Caco-2 (cell line): ENCODE measurements at regions not wholly inside any gene's neighbourhood (a gene's known extent, or its start where the extent isn't known, plus 50 kb on each side); places are given as distances from the start of the nearest gene placed in this dataset.

Source experiments
- BruUV-seq: library from RNA; stranded (reverse); fragments of 400-500 nt; replicated peaks from 2 replicates; lab custom pipeline; 2021; lab: Mats Ljungman, UMichigan
- CTCF ChIA-PET: fragments of 300-600 bp; sonication (Branson Sonifier 250); formaldehyde crosslinking; loops from one replicate; lab custom pipeline; 2022; ENCODE audit warnings: antibody characterized with exemption; lab: Charles Lee
- POLR2A ChIA-PET: fragments of 300-600 bp; sonication (Branson Sonifier 250); formaldehyde crosslinking; loops from one replicate; lab custom pipeline; 2022; ENCODE audit warnings: antibody characterized with exemption; lab: Charles Lee
- DNase-seq, 2 experiments: peaks; one replicate each; pipeline versions ENCODE4 v3.0.0 to v3.0.0-alpha.2; 2020 to 2022
- H3K27me3 ChIP-seq: replicated peaks from 2 replicates; pipeline ENCODE4 v1.6.0; 2011; ENCODE audit warnings: low read length; ENCODE audit not compliant: control insufficient read depth, insufficient read depth
- H3K36me3 ChIP-seq: 2 replicates; pipeline ENCODE4 v1.5.1; 2011; ENCODE audit warnings: low read length; ENCODE audit not compliant: control insufficient read depth, insufficient read depth
- H3K4me1 ChIP-seq: fragments of 250-450 bp; sonication (Bioruptor Pico); 2 replicates; pipeline ENCODE4 v1.5.1; 2020; ENCODE audit warnings: mild to moderate bottlenecking
- H3K4me3 ChIP-seq: 2 replicates; pipeline ENCODE4 v1.5.1; 2011; ENCODE audit warnings: low read depth, mild to moderate bottlenecking, control low read depth, low read length
- H3K9me3 ChIP-seq: fragments of 250-450 bp; sonication (Bioruptor Pico); 2 replicates; pipeline ENCODE4 v1.5.1; 2020; ENCODE audit warnings: mild to moderate bottlenecking, moderate library complexity
- H3K27ac Mint-ChIP-seq: one replicate; pipeline ENCODE4 v1.8.0; 2022; ENCODE audit warnings: mixed read lengths; ENCODE audit not compliant: unreplicated experiment
- H3K27me3 Mint-ChIP-seq: one replicate; pipeline ENCODE4 v1.8.0; 2022; ENCODE audit warnings: mixed read lengths; ENCODE audit not compliant: insufficient read depth, unreplicated experiment
- H3K36me3 Mint-ChIP-seq: one replicate; pipeline ENCODE4 v1.8.0; 2022; ENCODE audit warnings: mild to moderate bottlenecking, mixed read lengths; ENCODE audit not compliant: insufficient read depth, unreplicated experiment
- H3K4me1 Mint-ChIP-seq: one replicate; pipeline ENCODE4 v1.8.0; 2022; ENCODE audit warnings: low read depth, mixed read lengths; ENCODE audit not compliant: unreplicated experiment
- H3K4me3 Mint-ChIP-seq: one replicate; pipeline ENCODE4 v1.8.0; 2022; ENCODE audit warnings: mild to moderate bottlenecking, moderate library complexity, mixed read lengths; ENCODE audit not compliant: unreplicated experiment
- H3K9me3 Mint-ChIP-seq: one replicate; pipeline ENCODE4 v1.8.0; 2022; ENCODE audit warnings: mixed read lengths; ENCODE audit not compliant: unreplicated experiment
- CTCF ChIP-seq, 2 experiments: fragments of 200-600 bp in 1 of 2; IDR thresholded peaks; 1 replicate in 1 of 2; 2 replicates in 1 of 2; pipeline versions ENCODE4 v1.5.1 to v1.8.0; 2011 to 2022; ENCODE audit warnings: antibody characterized with exemption in 1 of 2, control low read depth in 1 of 2, inconsistent platforms in 1 of 2, low read depth in 1 of 2, low read length in 1 of 2, mild to moderate bottlenecking in 1 of 2, moderate library complexity in 1 of 2; ENCODE audit not compliant: insufficient read depth in 1 of 2, severe bottlenecking in 1 of 2, unreplicated experiment in 1 of 2
- intact Hi-C: fragments of 100-400 bp; cut with micrococcal nuclease; formaldehyde crosslinking; loops from one replicate; pipeline ENCODE4 v1.10.0; 2022; ENCODE audit not compliant: unreplicated experiment

GRCh38 chr2:104404526-104404925 lies 449.4 kb upstream of the POU3F3 start:
- POLR2A ChIA-PET = no interaction called here
- Histone ChIP-seq H3K27me3 (no peaks in the 10 kb centered on the region; the same call in 1 of the 2 replicates), H3K4me3 (no peak overlapping the region), H3K36me3 (no peaks in the 10 kb centered on the region), H3K9me3 (no peaks in the 10 kb centered on the region), H3K4me1 (no peaks in the 10 kb centered on the region)
- H3K27me3 Mint-ChIP-seq = peaks cover 11% of the 10 kb centered on the region
- H3K9me3 Mint-ChIP-seq = no peaks in the 10 kb centered on the region
- CTCF ChIA-PET = no interaction called here
- no peaks in the 10 kb centered on the region for H3K4me1 Mint-ChIP-seq
- no TSS peak for BruUV-seq
- no peak for TF ChIP-seq CTCF (IDR thresholded peaks at IDR 0.05; ENCODE audit: insufficient read depth in 1 of 2, low read depth in 1 of 2, low read length in 1 of 2, severe bottlenecking in 1 of 2, unreplicated experiment in 1 of 2)
- no peak overlapping the region for H3K27ac Mint-ChIP-seq
- intact Hi-C loops = no loop called here
- H3K36me3 Mint-ChIP-seq = no peaks in the 10 kb centered on the region
- H3K4me3 Mint-ChIP-seq = no peak overlapping the region
- no peak for DNase-seq

GRCh38 chr2:104405623-104406022 lies 448.3 kb upstream of the POU3F3 start:
- Histone ChIP-seq H3K9me3 (no peaks in the 10 kb centered on the region), H3K4me3 (no peak overlapping the region), H3K27me3 (no peaks in the 10 kb centered on the region; the same call in 1 of the 2 replicates), H3K4me1 (no peaks in the 10 kb centered on the region), H3K36me3 (no peaks in the 10 kb centered on the region)
- CTCF ChIA-PET = no interaction called here
- Mint-ChIP-seq H3K4me1 (no peaks in the 10 kb centered on the region), H3K36me3 (no peaks in the 10 kb centered on the region), H3K9me3 (no peaks in the 10 kb centered on the region), H3K27me3 (peaks cover 11% of the 10 kb centered on the region), H3K27ac (no peak overlapping the region), H3K4me3 (no peak overlapping the region)
- BruUV-seq = no TSS peak
- intact Hi-C loops = no loop called here
- TF ChIP-seq CTCF (IDR thresholded peaks at IDR 0.05; ENCODE audit: insufficient read depth in 1 of 2, low read depth in 1 of 2, low read length in 1 of 2, severe bottlenecking in 1 of 2, unreplicated experiment in 1 of 2) = no peak
- POLR2A ChIA-PET = no interaction called here
- no peak for DNase-seq

GRCh38 chr2:104406261-104406726 lies 447.6 kb upstream of the POU3F3 start:
- Mint-ChIP-seq H3K27me3 (peaks cover 11% of the 10 kb centered on the region), H3K9me3 (no peaks in the 10 kb centered on the region), H3K4me1 (no peaks in the 10 kb centered on the region), H3K27ac (no peak overlapping the region), H3K36me3 (no peaks in the 10 kb centered on the region), H3K4me3 (no peak overlapping the region)
- intact Hi-C loops = no loop called here
- no peak overlapping the region for H3K4me3 ChIP-seq
- no peaks in the 10 kb centered on the region for H3K9me3 ChIP-seq
- CTCF ChIA-PET = no interaction called here
- no peak for DNase-seq
- no TSS peak for BruUV-seq
- no peaks in the 10 kb centered on the region for H3K4me1 ChIP-seq
- H3K27me3 ChIP-seq = no peaks in the 10 kb centered on the region; the same call in 1 of the 2 replicates
- POLR2A ChIA-PET = no interaction called here
- TF ChIP-seq CTCF (IDR thresholded peaks at IDR 0.05; ENCODE audit: insufficient read depth in 1 of 2, low read depth in 1 of 2, low read length in 1 of 2, severe bottlenecking in 1 of 2, unreplicated experiment in 1 of 2) = no peak
- H3K36me3 ChIP-seq = no peaks in the 10 kb centered on the region
